Progenitor cell of endocrine pancreas (in vitro differentiated cells): ENCODE measurements at regions not wholly inside any gene's neighbourhood (a gene's known extent, or its start where the extent isn't known, plus 50 kb on each side); places are given as distances from the start of the nearest gene placed in this dataset.

Experiments
- DNase-seq: peaks from one replicate; pipeline ENCODE4 v3.0.0; 2021; ENCODE audit warnings: low spot score; ENCODE audit not compliant: unreplicated experiment
- H3K27ac Mint-ChIP-seq: 2 replicates; pipeline ENCODE4 v1.8.0; 2021; ENCODE audit warnings: mild to moderate bottlenecking, moderate library complexity, mixed read lengths
- H3K27me3 Mint-ChIP-seq: 2 replicates; pipeline ENCODE4 v1.8.0; 2021; ENCODE audit warnings: mixed read lengths
- H3K36me3 Mint-ChIP-seq: 2 replicates; pipeline ENCODE4 v1.8.0; 2022; ENCODE audit warnings: mixed read lengths; ENCODE audit not compliant: insufficient read depth
- H3K4me1 Mint-ChIP-seq: 2 replicates; pipeline ENCODE4 v1.8.0; 2021; ENCODE audit warnings: low read depth, mixed read lengths
- H3K4me3 Mint-ChIP-seq: 2 replicates; pipeline ENCODE4 v1.8.0; 2021; ENCODE audit warnings: low read depth, mild to moderate bottlenecking, moderate library complexity, mixed read lengths
- H3K9me3 Mint-ChIP-seq: 2 replicates; pipeline ENCODE4 v1.8.0; 2021; ENCODE audit warnings: low read depth, mixed read lengths
- TF ChIP-seq, protein P1 (sequence below): fragments of 200-600 bp; sonication (generic); IDR thresholded peaks from one replicate; pipeline ENCODE4 v1.5.0; 2021; ENCODE audit warnings: antibody characterized with exemption, mild to moderate bottlenecking; ENCODE audit not compliant: unreplicated experiment

GRCh38 chr1:164991763-164992314 is 364.7 kb downstream of the LMX1A start:
- DNase-seq = no peak
- H3K27ac Mint-ChIP-seq = no peak overlapping the region
- H3K27me3 Mint-ChIP-seq = no peaks in the 10 kb centered on the region
- no peaks in the 10 kb centered on the region for H3K36me3 Mint-ChIP-seq
- TF ChIP-seq, protein P1, sequence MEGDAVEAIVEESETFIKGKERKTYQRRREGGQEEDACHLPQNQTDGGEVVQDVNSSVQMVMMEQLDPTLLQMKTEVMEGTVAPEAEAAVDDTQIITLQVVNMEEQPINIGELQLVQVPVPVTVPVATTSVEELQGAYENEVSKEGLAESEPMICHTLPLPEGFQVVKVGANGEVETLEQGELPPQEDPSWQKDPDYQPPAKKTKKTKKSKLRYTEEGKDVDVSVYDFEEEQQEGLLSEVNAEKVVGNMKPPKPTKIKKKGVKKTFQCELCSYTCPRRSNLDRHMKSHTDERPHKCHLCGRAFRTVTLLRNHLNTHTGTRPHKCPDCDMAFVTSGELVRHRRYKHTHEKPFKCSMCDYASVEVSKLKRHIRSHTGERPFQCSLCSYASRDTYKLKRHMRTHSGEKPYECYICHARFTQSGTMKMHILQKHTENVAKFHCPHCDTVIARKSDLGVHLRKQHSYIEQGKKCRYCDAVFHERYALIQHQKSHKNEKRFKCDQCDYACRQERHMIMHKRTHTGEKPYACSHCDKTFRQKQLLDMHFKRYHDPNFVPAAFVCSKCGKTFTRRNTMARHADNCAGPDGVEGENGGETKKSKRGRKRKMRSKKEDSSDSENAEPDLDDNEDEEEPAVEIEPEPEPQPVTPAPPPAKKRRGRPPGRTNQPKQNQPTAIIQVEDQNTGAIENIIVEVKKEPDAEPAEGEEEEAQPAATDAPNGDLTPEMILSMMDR = no peak
- H3K9me3 Mint-ChIP-seq = no peaks in the 10 kb centered on the region
- H3K4me3 Mint-ChIP-seq = no peak overlapping the region
- no peaks in the 10 kb centered on the region for H3K4me1 Mint-ChIP-seq

- no peaks in the 10 kb centered on the region for H3K4me1 Mint-ChIP-seq
- no peak overlapping the region for H3K27ac Mint-ChIP-seq
Measured at GRCh38 chr1:164983023-164983650, 373.4 kb downstream of the LMX1A start.

DNA sequence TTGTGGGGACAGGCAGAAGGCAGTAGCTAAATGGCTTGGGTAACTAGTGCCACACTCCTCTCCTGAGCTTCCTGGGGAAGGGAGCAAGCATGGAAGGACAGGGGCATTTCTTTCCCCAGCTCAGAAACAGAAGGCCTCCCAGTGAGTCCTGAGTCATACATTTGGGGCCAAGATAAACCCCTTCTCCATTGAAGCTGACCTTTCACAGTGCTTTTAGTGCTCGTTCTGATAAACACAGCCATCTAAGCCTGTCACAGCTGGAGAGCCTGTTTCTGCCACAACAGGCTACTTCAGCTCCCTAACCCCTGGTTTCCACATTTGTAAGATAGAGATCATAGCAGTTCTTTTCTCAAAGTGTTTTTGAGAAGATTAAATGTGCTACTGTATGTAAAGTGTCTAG is 374.0 kb downstream of the LMX1A start:
- H3K9me3 Mint-ChIP-seq = no peaks in the 10 kb centered on the region
- no peak overlapping the region for H3K27ac Mint-ChIP-seq
- no peak overlapping the region for H3K4me3 Mint-ChIP-seq
- no peaks in the 10 kb centered on the region for H3K36me3 Mint-ChIP-seq
- DNase-seq = no peak
- H3K4me1 Mint-ChIP-seq = no peaks in the 10 kb centered on the region
- TF ChIP-seq, protein P1 = no peak
- H3K27me3 Mint-ChIP-seq = peaks cover 7% of the 10 kb centered on the region

More at GRCh38 chr1:164983023-164983650, 373.4 kb downstream of the LMX1A start:
- no peak for DNase-seq
- TF ChIP-seq, protein P1 = no peak
- no peaks in the 10 kb centered on the region for H3K36me3 Mint-ChIP-seq
- H3K9me3 Mint-ChIP-seq = no peaks in the 10 kb centered on the region
- no peak overlapping the region for H3K4me3 Mint-ChIP-seq
- peaks cover 7% of the 10 kb centered on the region for H3K27me3 Mint-ChIP-seq

DNA sequence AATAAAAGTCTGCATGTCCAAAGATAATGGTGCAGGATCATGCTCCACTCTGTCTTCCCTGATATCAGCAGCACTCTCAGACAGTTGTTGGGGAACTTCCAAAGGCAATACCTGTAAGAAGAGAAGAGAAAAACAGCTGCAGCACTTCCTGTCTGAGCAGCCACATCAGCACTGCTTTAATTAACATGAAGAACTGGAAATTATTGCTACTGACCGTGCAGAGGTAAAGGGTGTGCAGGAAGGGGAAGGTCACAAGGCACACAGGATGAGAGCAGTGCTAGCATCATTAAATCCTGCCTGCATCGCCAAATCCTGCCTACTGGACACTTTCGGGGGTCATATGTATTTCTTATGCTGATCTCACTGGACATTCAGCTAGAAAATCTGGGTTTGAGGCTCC is 379.0 kb downstream of the LMX1A start:
- no peaks in the 10 kb centered on the region for H3K36me3 Mint-ChIP-seq

GRCh38 chr1:164971921-164972415 is 384.5 kb downstream of the LMX1A start:
- no peaks in the 10 kb centered on the region for H3K36me3 Mint-ChIP-seq
- TF ChIP-seq, protein P1 = no peak
- H3K27me3 Mint-ChIP-seq = no peaks in the 10 kb centered on the region
- no peaks in the 10 kb centered on the region for H3K4me1 Mint-ChIP-seq
- DNase-seq = no peak
- no peak overlapping the region for H3K4me3 Mint-ChIP-seq
- H3K27ac Mint-ChIP-seq = no peak overlapping the region
- no peaks in the 10 kb centered on the region for H3K9me3 Mint-ChIP-seq

More for the DNA sequence above, 379.0 kb downstream of the LMX1A start:
- no peak overlapping the region for H3K27ac Mint-ChIP-seq
- TF ChIP-seq, protein P1 = no peak
- DNase-seq = no peak
- H3K27me3 Mint-ChIP-seq = no peaks in the 10 kb centered on the region
- no peak overlapping the region for H3K4me3 Mint-ChIP-seq
- H3K9me3 Mint-ChIP-seq = no peaks in the 10 kb centered on the region
- H3K4me1 Mint-ChIP-seq = no peaks in the 10 kb centered on the region
